NCI-H526 treated with DMSO at 0.1 percent for 48 hours (cell line): ENCODE measurements at regions not wholly inside any gene's neighbourhood (a gene's known extent, or its start where the extent isn't known, plus 50 kb on each side); places are given as distances from the start of the nearest gene placed in this dataset.
"Not testable (repeated sequence)": the region's sequence is repeated elsewhere in the genome, so short reads cannot be mapped to it uniquely, and the experiment has no call there.

Experiments used
- DNase-seq: peaks from one replicate; lab custom pipeline; 2025; lab: John Stamatoyannopoulos, UW

DNA sequence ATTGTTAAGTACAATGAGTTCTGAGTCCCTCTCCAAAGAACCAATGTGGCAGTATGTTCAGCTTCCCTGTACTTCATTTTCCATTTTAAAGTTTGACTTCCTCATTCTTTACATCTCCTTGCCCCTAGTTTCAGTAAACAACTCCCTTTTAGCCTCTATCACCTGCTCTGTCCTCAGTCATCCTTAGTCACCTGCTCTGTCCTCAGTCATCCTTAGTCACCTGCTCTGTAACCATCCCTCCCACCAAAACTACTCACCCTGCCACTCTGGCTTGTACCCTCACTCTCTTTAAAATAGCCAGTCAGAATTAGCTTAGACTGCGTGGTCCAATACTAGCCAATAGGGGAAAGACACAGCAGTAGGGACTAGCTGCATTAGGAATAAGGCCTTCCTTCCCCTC is 259.9 kb upstream of the TBL1XR1 start:
- DNase-seq = not testable (repeated sequence)

DNA sequence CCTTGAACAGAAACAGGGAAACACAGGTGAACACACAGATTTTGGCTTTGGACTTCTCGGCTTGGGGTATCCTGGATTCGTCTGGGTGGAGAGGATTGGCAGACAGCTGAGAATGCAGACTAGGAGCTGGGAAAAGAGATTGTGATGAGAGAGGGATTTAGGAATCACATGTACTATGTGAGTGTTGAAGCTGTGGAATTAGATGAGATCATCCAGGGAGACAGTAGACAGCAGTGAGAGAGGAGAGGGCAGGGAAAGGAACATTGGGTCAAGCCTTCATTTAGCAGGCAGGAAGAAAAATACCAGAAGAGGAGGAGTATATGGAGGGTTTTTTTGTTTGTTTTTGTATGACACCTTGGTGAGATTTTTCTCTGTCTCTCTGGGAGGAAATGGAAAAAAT is 262.1 kb upstream of the TBL1XR1 start:
- no peak for DNase-seq

DNA sequence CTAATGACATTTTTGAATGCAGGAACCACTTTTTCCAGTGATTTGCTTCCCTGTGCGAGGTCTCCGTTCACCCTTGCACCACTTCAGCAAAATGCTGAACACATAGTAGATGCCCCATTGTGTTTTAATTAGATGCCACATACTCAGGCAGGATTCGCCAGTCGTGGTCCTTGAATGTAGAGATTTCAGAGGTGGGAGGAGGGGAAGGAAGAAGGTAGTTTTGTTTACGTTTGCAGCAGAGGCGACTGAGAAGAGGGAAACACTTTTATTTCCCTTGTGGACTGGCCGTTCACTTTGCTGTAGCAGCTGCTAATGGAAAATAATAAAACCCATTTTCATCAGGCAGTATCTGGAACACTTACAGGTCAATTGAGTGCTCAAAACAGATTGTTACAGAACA is 262.8 kb upstream of the TBL1XR1 start:
- DNase-seq = no peak

DNA sequence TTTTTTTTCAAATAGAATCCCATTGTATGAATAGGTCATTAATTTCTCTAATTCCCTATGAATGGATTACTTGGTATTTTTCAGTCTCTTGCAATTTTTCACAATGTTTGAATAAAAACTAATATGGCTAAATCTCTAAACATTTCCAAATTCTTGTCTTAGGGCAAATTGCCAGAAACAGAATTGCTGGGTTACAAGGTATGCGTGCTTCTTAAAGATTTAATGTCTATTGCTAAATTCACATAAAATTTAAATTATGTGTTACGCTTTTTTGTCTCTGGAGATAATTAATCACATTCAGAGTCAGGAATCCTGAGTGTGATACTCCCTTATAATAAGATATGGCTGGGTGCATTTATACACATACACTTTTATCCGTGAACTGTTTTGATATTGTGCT is 264.5 kb upstream of the TBL1XR1 start:
- no peak for DNase-seq

DNA sequence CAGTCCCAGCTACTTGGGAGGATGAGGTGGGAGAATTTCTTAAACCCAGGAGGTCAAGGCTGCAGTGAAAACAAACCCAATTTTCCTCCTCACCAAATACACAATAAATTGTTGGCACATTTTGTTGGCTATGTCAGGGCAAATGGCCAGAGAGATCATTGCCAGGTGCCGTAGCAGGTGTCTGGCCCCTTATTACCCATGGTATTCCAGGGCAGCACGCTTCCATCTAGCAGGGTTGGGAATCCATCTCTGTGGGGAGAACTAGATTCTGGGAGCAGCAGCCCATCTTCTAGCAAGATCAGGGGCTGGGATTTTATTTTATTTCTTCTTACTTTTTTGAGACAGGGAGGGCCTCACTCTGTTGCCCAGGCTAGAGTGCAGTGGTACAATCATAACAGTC is 266.1 kb upstream of the TBL1XR1 start:
- not testable (repeated sequence) for DNase-seq

DNA sequence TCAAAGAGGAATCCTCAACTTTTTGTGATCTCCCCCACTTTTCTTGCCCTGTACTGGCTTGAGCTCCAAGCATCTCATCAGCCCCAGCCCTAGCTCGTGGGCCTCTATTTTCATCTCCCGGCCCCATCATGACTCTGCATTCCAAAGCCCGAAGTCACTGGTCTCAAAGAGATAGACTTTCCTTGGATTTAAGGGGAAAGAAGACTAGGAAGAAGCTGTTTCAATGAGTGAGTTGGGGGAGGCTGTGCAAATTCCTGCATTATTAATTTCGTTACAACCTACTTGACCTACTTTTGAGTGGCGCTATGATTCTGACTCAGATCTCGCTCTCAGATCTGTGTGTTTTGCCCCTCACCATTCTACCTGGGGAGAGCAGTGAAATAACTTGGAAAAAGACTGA is 266.6 kb upstream of the TBL1XR1 start:
- no peak for DNase-seq

DNA sequence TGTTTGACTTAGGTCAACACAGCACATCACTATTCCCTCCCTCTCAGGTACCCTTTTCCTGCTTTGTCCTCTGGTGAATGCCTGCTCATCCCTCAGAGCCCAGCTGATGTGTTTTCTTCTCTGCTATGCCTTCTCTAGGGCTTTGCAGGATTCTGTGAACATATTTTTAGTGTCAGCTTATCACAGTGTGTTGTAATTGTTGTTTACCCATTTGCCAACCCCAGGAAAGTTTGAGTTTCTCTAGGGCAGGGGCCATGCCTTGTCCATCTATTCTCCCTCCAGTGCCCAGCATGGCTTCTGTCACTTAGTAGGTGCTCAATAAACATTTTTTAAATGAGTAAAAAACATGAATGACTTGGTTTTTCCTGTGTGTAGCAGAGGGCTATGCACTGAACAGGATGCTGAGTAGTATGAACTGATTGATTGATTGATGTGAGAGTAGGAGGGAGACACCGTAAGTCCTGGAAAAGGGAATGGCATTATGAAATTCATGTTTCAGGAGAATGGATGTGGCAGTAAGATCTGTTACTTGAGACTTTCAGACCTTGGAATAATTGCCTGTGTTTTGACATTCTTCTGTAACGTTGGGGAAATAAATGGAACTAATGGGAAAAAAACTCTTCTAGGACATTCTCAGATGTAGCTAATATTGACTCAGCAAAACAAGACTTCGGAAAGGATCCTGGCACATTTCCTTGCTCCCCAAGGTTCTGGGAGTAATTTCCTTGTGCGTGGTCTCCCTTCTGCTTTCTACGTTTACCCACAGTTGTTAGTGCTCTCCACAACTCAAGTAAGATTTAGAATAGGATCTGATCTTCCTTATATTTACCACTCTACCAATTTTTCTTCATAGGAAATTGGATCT is 267.3 kb upstream of the TBL1XR1 start:
- no peak for DNase-seq

DNA sequence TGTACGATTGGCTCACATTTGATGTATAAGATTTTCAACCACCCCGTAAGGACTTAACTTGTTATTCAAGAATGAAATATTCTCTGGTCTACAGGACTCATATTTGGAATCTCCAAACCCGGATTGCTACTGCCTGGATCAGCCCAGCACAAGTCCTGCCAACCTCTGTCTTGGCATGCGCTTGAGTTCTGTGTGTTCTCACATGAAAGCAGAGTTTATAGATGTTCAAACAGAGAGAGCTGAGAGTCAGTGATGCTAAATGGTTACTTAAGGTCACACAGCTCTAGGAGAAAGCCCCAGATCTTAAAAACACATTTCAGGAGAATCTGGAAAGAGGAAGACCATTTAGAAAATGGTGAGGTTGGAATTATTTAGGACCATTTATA is 268.0 kb upstream of the TBL1XR1 start:
- DNase-seq = no peak

DNA sequence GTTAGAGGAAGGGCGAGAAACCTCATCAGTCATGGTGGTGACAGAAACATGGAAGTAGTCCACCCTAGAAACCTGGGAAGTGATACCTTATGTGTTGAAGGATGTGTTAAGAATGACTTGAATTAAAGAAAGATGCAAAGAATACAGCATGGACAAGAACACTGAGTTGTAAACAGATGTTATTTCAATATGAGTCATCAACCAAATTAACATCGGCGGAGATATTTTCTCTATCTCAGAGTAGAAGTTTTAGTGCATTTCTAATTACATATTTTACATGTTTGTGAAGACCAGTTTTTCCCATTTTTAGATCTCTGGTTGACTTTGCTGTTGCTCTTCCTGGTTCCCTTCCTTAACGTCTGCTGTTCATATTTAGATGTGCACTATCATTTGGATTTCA is 268.8 kb upstream of the TBL1XR1 start:
- DNase-seq = no peak

DNA sequence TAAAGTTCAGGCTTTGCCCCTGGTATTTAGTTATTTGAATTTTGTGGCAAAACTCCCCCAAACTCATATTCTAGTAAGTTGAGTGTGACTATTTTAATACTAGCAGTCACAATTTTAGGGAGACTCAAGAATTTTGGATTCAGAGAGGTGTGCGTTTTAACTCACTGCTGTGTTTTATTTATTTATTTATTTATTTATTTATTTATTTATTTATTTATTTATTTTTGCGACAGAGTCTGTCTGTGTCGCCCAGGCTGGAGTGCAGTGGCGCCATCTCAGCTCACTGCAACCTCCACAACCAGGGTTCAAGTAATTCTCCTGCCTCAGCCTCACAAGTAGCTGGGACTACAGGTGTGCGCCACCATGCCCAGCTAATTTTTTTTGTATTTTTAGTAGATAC is 269.3 kb upstream of the TBL1XR1 start:
- not testable (repeated sequence) for DNase-seq

DNA sequence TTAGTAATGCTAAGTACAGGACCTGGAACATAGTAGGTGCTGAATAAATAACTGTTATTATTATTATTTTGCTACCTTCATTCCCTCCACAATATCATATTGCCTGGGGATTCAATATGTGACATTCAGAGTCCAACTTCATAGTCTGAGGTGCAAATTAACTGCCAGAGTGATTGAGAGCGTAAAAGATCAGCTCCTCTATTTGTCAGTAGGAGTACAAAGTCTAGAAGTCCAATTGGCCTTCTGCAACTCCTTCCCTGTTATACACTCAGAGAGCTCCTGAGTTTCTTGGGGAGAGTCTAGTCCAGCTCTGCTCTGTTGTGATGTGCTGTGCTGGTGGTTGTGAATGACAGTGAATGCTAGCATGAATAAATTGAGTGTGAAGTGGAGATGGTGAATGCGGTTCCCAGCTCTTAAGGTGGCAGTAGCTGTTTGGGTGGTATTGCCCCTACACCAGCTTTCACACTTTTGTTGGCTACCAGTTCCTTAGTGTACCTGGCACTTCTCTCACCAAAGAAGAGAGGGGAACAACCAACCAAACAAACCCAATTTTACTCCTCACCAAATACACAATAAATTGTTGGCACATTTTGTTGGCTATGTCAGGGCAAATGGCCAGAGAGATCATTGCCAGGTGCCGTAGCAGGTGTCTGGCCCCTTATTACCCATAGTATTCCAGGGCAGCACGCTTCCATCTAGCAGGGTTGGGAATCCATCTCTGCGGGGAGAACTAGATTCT is 270.1 kb upstream of the TBL1XR1 start:
- no peak for DNase-seq

DNA sequence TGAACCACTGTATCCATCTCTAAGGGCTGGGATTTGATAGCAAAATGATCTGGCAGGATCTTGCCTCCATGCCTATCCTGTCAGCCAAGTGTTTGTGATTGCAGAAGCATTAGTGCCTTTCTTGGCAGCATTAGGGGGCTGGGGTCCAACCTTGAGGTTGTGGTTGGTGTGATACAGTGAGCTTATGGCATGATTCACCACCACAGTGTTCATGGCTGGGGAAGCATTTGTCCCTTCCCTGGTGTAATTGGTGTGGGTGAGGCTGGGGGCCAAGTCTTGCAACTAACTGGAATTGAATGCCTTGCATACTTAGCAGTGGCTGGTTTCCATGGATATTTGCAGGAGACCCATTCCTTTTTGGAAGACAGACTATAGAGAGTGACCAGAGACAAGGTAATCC is 271.0 kb upstream of the TBL1XR1 start:
- DNase-seq = no peak

DNA sequence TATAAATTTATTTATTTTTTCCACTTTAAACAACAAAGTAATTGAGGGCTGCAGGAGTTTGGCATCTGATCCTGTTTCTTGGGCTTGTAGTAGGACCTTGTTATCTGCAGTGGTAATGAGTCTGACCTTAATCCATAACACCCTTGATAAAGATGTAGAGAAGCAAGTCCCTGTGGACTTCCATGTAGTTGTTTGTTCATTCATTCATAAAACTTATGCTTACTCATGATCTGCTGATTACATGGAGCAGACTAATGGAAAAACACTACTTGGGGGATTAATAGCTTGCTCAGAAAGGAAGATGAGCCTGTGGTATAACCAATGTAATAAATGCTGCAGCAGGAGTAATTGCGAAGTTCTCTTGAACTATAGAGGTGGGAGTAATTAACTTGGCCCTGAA is 271.5 kb upstream of the TBL1XR1 start:
- DNase-seq = no peak

DNA sequence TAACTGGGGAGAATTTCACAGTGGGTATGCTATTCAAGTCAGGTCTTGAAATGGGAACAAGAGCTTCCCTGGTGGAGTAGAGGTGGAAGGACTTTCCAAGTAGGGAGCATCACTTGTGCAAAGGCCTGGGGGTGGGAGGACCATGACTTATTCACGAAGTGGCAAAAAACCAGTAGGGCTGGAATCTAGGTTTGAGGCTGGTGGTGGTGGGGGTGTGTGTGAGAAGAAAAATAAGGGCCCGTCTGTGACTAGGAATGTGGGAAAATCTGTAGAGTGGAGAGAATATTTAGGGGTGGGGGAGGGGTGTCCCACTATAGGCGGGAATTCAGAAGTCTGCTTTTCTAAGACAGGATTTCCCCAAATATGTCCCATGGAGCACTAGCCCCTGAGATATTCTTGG is 271.9 kb upstream of the TBL1XR1 start:
- DNase-seq = no peak

DNA sequence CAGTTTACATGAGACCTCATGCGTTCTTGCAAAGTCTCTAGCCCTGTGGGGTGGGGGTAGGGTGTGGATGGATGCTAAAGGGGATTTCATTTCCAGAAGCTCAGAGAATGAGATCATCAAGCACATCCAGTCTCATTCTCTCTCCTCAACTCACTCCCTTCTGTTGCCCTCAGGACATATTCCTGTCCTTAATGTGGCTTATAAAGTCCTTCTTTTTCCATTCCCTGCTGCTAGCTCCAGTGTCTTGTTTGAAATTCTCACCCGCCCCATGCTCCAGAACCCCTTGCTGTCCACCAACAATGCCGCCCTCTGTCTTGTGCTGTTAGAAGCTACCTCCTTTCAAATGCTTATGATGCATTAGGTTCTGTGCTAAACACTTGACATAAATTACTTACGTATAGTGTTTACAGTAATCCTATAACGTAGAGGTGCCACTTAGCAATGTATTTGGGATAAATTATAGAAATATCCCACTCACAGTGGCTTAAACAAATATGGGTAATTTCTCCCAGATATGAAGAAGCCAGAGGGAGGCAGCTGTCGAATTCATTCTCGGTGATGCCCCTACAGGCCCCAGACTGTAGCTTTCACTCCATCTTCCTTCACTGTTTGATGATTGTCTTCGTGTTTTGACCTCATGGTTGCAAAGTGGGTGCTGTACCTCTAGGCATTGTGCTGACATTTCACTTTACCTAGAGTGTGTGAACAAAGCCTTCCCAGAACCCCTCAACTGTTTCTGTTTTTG is 273.1 kb upstream of the TBL1XR1 start:
- no peak for DNase-seq

DNA sequence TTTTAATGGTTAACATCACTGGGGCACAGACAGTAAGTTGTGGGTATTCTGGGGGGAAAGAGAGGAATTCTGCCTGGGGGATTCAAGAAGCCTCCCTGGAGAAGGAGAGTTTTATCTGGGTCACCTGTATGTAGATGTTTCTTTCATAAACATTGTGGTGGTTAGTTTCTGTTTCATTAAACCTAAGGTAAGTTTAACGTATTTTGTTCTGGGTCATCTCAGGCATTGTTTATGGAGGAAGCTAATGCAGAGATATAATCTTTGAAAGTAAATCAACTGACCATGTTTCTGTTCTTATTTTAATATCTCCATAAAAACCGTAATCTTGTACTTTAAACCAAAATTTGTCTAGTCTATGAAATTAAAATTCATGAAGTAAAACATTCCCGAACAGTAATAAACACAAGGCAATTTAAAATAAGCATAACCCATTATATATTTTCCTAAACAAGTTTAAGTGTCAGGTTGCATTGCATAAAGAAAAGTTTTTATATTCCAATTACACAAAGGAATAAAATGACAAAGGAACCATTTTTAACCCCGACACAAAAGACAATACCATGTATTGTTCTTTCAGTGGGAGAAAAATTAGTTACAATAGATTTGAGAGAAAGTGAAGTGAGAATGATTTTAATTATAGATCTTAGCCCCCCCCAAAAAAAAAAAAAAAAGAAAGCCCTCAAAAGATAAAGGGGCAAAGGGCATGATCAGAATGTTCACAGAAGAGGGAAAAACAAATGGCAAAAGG is 274.6 kb upstream of the TBL1XR1 start:
- DNase-seq = peak; percentile 17

DNA sequence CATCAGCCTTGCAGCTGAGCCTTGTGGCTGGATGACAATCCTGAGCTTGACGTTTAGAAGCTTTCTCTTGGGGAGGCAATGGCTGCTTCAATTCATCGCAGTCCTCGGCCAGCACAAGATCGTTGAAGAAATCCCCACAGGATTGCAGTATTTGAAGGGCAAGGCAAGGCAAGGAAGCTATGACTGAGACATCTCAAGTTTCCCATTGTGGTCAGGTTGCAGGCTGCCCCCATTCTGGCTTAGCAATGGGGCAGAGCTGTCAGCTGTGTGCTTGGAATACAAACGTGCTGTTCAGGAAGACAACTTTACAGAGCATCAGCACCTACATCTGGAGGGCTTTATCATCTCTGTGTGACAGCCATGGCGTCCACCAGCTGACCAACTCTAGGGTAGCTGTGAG is 275.9 kb upstream of the TBL1XR1 start:
- DNase-seq = no peak

DNA sequence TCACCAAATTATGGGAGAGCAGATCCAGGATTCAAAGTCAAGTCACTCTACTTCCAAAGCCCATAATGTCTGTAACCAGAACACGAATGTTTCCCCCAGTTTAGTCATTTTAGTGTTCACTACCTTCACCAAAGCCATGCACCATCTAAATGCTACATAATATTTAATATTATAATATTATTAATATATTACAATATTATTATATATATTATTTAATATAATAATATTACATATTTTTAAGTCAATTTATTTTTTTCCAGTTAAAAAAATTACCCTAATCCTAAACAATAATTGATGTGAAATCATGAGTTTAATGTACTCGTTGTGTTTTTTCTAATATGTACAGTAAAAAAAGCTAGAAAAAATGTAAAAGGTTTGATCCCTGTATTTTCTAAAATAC is 276.6 kb upstream of the TBL1XR1 start:
- no peak for DNase-seq

DNA sequence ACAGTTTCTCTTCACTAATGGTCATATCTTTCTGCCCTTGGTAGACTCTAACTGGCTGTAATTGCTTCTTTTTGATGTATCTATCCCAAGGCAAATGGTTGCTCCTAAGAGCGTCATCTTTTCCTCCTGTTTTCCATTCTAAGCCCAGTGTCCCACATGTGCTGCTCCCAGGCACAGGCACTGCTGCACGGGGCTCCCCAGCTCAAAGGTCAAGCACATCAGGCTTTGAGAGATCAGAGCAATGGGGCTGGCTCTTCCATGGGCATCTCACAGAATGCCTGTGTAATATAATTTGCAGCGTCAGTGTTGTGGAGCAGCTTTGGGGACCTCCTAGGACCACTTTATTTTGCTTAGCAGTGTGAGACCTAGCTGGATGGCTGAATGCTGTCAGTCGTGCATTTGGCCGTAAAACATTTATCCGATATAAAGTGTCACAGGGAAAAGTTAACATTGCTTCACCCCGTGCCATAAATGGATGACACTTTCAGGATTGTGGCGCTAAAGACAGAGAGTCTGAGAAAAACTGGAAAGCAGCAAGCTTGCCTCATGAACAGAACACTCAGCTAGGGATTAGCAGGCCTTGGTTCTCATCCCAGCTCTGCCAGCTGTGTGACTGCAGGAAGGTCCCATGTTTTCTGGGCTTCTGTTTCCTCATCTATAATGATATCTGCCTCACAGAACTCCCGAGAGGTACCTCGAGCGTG is 277.5 kb upstream of the TBL1XR1 start:
- DNase-seq = no peak

DNA sequence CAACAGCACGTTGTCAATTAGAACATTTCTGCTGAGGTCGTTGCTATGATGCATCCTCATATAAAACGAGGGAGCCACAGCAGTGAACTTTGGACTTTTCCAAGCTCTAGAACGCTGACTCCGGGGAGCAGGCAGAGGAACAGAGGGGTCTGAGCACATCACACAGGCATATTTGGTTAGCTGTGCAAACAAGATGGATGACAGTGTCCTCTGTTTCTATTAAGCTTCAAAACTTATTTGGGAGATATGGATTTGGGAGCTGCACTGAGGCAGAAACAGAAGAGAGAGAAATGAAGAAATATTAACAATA is 278.0 kb upstream of the TBL1XR1 start:
- no peak for DNase-seq

DNA sequence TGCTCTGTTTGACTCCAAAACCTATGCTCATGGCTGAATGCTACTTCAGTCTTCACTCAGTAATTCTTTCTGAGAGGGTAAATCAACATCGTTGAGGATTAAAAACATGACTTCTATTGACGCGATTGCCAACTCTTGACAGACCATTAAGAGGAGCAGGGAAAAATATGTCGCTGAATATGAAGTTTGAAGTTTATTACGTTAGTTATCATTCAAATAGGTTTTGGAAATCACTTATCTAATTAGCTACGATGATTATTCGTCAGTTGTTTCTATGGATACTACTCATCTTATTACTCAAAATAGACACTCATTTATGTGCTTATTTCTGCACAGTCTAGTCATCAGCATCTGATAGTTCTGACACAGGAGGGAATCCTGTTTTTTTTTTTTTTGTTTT is 279.2 kb upstream of the TBL1XR1 start:
- no peak for DNase-seq
